ENCODE measurements at regions not wholly inside any gene's neighbourhood (a gene's known extent, or its start where the extent isn't known, plus 50 kb on each side); places are given as distances from the start of the nearest gene placed in this dataset.
"Not testable (repeated sequence)": the region's sequence is repeated elsewhere in the genome, so short reads cannot be mapped to it uniquely, and the experiment has no call there.

DNA sequence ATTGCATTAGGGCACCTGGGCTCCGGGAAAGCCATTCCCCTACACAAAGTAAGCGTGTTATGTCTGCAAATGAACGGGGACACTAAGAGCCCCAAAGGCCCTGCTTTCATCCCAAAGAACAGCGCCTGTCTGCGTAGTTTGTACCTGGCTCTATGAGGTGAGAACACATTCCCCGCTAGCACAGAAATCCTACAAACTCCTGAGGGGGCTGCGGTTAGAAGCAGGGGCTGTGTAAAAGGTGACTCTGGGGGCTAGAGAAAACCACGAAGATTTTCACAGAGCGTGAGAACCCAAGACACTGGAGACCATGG, 95.2 kb downstream of the PPIAL4G start:
- TF ChIP-seq, protein P1, sequence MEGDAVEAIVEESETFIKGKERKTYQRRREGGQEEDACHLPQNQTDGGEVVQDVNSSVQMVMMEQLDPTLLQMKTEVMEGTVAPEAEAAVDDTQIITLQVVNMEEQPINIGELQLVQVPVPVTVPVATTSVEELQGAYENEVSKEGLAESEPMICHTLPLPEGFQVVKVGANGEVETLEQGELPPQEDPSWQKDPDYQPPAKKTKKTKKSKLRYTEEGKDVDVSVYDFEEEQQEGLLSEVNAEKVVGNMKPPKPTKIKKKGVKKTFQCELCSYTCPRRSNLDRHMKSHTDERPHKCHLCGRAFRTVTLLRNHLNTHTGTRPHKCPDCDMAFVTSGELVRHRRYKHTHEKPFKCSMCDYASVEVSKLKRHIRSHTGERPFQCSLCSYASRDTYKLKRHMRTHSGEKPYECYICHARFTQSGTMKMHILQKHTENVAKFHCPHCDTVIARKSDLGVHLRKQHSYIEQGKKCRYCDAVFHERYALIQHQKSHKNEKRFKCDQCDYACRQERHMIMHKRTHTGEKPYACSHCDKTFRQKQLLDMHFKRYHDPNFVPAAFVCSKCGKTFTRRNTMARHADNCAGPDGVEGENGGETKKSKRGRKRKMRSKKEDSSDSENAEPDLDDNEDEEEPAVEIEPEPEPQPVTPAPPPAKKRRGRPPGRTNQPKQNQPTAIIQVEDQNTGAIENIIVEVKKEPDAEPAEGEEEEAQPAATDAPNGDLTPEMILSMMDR (IDR thresholded peaks at IDR 0.05) = not testable (repeated sequence)
- TF ChIP-seq POLR2A (IDR thresholded peaks at IDR 0.05; ENCODE audit: low read depth); POLR2AphosphoS5 (IDR thresholded peaks at IDR 0.05); EP300 (IDR thresholded peaks at IDR 0.05): not testable (repeated sequence)

All from esophagus muscularis mucosa (tissue), 4 donors.